ENCODE measurements at regions not wholly inside any gene's neighbourhood (a gene's known extent, or its start where the extent isn't known, plus 50 kb on each side); places are given as distances from the start of the nearest gene placed in this dataset.
"Not testable (repeated sequence)": the region's sequence is repeated elsewhere in the genome, so short reads cannot be mapped to it uniquely, and the experiment has no call there.

- no peak for DNase-seq (ENCODE audit: low spot score)
Observed at GRCh38 chr14:104481323-104481722, 98.2 kb upstream of the C14orf180 start.

- not testable (repeated sequence) for DNase-seq (ENCODE audit: low spot score)
Observed at GRCh38 chr14:104482017-104482416, 97.5 kb upstream of the C14orf180 start.

- DNase-seq (ENCODE audit: low spot score), result no peak
Observed at GRCh38 chr14:104486222-104486923, 93.2 kb upstream of the C14orf180 start.

DNA sequence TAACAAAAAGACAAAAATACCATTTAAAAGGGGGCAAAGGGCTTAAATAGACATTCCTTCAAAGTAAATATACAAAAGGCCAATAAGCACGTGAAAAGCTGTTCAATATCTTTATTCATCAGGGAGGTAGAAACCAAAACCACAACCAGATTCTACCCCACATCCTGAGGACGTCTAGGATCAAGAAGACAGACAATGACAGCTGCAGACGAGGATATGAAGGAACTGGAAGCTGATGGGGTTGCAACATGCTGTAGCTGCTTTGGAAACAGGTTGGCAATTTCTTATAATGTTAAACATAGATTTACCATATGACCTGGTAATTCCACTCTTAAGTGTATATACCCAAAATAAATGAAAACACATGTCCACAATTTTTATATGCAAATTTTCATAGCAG lies 85.1 kb upstream of the C14orf180 start:
- no peak for DNase-seq (ENCODE audit: low spot score)

GRCh38 chr14:104496095-104496494 lies 83.5 kb upstream of the C14orf180 start:
- no peak for DNase-seq (ENCODE audit: low spot score)

DNA sequence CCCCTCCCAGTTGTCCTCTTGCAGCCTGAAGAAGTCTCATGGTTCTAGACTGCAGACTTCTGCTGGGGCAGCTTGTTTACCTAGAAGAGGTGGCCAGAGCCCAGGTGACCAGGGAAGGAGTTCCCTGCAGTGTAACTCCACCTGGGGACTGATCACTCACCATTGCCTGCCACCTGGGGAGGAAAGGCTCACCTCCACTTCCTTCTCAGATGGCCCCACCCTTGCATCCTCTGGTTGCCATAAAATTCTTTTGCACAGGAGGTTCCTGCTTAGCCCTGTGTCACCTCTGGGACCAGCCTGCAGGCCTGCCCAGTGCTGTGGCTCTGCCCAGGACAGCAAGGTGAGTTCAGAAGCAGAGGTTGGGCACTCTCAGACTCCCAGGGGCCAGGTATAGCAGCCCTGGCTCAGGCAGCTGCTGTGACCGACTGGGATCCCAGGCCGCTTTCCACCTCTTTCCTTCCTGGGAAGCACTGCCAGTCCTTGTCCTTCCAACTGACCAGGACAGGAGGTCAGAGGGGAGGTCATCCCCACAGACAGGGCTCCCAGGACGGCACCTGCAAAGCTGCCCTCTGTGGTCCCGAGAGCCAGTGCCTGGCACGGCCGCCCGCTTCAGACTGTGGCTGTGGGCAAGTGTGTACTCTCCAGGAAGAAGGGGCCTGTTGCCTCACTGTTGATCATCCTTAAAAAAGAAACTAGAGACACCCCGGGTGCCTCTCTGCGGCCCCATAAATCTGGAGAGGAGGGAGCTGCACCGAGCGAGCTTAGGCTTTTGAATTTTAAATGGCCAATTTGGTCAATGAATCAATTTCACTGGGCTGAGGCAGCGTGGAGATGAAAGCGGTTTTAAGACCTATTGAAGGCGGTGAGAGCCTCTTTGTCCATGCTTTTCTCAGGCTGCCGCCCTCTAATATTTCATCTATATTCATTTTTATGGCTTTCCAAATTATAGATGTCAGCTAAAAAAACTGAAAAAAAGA lies 79.5 kb upstream of the C14orf180 start:
- DNase-seq (ENCODE audit: low spot score), result peak; percentile 12

- no peak for DNase-seq (ENCODE audit: low spot score)
Observed at GRCh38 chr14:104502060-104502459, 77.5 kb upstream of the C14orf180 start.

GRCh38 chr14:104503691-104504090 lies 75.9 kb upstream of the C14orf180 start:
- DNase-seq (ENCODE audit: low spot score), result no peak

DNA sequence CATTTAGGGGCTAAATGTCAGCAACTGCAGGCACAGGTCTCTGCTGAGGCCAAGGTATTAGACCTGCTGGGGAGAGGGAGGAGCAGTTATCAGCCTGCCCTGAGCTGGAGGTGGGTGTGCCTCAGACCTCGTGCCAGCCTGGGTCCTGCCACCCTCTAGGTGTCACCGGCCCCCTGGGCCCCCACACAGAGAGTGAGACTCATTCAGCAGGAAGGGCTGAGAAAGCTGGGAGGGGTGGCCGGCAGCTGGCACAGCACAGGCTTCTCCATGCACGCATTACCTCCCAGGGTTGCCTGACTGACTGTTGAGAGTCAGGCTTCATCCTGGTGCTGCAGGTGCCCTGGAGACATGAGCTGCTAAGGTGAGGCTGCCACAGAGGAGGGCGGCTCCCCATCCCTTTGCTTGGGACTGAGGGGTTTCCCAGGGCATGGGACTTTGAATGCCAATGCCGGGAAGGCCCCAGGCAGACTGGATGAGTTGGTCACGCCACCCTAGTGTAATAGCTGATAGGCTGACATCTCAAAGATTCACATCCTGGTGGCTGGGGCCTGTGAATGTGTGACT lies 75.3 kb upstream of the C14orf180 start:
- DNase-seq (ENCODE audit: low spot score), result no peak

GRCh38 chr14:104505085-104506074 lies 74.2 kb upstream of the C14orf180 start:
- DNase-seq (ENCODE audit: low spot score), result no peak

GRCh38 chr14:104506461-104507253 lies 72.9 kb upstream of the C14orf180 start:
- DNase-seq (ENCODE audit: low spot score), result no peak

DNA sequence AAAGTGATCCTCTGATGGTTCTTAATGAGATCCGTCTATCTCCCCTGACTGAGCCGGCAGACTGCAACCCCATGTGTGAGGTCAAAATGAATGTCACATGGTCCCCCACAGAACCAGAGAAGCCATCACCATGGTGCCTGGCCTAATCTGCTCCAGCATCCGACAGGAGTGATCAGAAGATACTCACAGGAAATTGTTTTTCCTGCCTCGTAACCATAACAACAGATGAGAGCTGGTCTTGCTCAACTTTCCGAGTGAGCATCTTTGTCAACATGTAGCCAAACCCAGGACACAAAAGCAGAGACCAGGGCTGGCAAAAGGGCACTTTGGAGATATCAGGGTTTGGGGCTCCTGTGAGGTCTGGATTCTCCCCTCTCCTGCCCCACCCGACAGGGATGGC lies 72.1 kb upstream of the C14orf180 start:
- no peak for DNase-seq (ENCODE audit: low spot score)

DNA sequence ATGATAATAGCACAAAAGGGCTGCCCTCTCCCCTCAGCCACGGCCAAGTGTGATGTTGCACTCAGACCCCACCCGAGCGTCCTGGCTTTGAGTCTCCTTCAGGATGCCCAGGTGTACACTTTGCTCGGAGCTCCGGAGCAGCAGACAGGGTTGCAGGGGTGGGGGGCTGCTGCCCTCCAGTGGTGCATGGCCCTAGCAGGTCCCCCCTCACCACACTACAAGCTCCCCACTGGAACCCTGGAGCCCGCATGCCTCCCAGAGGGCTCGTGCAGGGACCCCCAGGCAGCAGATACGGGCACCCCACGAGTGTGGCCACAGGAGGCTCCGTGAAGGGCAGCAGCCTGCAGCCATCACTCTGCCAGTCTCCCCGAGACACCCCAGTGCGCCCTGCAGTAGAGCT lies 69.9 kb upstream of the C14orf180 start:
- no peak for DNase-seq (ENCODE audit: low spot score)

DNA sequence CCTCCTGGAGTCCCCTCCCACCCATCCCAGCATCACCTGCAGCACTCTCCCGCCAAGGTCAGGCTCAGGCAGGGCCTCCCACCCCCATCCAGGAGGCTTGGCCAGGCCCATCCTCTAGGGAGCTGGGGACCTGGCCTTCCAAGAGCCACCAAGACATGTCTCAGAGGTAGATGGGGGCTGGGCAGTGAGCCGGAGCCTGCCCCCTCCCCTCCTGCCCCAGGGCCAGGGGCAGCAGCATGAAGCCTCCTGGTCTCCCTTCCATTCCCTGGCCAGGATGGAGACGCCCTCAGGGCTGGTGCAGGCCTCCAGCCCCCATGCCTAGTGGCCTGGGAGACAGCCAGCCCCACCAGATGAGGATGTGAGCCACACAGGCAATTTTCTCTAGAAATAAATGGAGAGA lies 69.3 kb upstream of the C14orf180 start:
- no peak for DNase-seq (ENCODE audit: low spot score)

GRCh38 chr14:104510794-104511611 lies 68.6 kb upstream of the C14orf180 start:
- DNase-seq (ENCODE audit: low spot score), result no peak

GRCh38 chr14:104512061-104512460 lies 67.5 kb upstream of the C14orf180 start:
- no peak for DNase-seq (ENCODE audit: low spot score)

- no peak for DNase-seq (ENCODE audit: low spot score)
Observed at GRCh38 chr14:104512771-104513640, 66.6 kb upstream of the C14orf180 start.

DNA sequence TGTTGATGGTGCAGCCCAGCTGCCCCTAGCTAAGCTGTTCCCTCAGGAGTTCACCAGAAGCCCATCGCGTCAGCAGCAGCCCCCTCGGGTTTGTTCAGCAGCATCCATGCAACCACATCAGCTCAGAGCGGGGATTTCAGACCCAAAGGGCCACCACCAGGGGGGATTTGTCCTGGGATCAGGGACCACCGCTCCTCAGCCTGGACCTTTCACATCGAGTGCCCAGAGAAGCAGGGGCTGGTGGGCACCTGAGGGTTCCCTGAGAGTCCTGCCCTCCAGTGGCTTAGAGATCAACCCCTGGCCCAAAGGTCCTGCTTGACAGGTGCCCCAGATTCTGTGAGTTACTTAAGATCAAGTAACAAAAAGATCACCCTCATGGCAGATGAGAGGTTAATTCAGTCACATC lies 65.9 kb upstream of the C14orf180 start:
- no peak for DNase-seq (ENCODE audit: low spot score)
